ENCODE measurements at regions not wholly inside any gene's neighbourhood (a gene's known extent, or its start where the extent isn't known, plus 50 kb on each side); places are given as distances from the start of the nearest gene placed in this dataset.

DNA sequence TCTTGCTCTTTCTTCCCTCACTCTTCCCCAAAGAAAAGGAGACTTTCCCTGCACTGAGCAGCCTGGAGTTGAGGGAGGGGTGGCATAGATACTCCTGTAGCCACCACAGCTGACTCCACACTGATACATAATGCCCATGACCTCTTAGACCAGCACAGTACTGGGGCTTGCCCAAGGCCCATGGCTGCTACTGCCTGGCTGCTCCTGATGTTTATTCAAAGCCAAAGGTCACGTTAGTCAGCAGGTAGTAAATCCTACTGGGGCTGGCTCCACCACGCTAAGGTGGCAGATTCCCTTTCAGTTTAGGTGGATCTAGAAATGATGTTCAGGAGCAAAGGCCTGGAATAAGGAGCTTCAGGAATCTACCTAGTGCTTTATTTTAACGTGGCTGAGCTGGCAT is 212.7 kb downstream of the C3orf38 start:
- intact Hi-C loops (cut with DNase I) = no loop called here
- no peaks in the 10 kb centered on the region for H3K27me3 ChIP-seq (ENCODE audit: low read depth)
- TF ChIP-seq, protein P1, sequence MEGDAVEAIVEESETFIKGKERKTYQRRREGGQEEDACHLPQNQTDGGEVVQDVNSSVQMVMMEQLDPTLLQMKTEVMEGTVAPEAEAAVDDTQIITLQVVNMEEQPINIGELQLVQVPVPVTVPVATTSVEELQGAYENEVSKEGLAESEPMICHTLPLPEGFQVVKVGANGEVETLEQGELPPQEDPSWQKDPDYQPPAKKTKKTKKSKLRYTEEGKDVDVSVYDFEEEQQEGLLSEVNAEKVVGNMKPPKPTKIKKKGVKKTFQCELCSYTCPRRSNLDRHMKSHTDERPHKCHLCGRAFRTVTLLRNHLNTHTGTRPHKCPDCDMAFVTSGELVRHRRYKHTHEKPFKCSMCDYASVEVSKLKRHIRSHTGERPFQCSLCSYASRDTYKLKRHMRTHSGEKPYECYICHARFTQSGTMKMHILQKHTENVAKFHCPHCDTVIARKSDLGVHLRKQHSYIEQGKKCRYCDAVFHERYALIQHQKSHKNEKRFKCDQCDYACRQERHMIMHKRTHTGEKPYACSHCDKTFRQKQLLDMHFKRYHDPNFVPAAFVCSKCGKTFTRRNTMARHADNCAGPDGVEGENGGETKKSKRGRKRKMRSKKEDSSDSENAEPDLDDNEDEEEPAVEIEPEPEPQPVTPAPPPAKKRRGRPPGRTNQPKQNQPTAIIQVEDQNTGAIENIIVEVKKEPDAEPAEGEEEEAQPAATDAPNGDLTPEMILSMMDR (IDR thresholded peaks at IDR 0.05) = no peak

DNA sequence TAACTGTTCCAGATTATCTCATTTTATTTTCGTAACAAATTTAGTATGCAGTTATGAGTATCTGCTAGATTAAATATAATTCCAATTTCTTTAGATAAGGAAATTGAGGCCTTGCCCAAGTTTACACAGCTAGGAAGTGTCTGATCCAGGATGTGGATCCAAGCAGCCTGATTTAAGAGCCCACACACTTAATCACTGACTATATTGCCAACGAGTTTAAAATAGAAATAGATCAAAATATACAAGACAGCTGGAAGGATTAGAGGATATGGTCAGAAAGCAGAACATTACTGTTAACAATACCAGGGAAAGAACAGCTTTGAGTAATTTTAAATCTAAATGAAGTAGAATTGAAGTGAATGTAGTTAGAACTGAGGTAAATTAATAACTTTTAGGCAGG is 215.2 kb downstream of the C3orf38 start:
- intact Hi-C loops (cut with DNase I) = no loop called here
- H3K27ac ChIP-seq = no peak overlapping the region
- H3K4me3 ChIP-seq = no peak overlapping the region
- TF ChIP-seq, protein P1 (IDR thresholded peaks at IDR 0.05) = no peak
- no peaks in the 10 kb centered on the region for H3K4me1 ChIP-seq
- H3K9me3 ChIP-seq = peaks cover 2% of the 10 kb centered on the region
- no peaks in the 10 kb centered on the region for H3K36me3 ChIP-seq
- DNase-seq (no peak), ATAC-seq (no peak)
- no peaks in the 10 kb centered on the region for H3K27me3 ChIP-seq (ENCODE audit: low read depth)

More for the DNA sequence above, 212.7 kb downstream of the C3orf38 start:
- no peak overlapping the region for H3K4me3 ChIP-seq
- H3K9me3 ChIP-seq = peaks cover 2% of the 10 kb centered on the region
- H3K27ac ChIP-seq = no peak overlapping the region
- ATAC-seq = no peak
- DNase-seq = no peak
- no peaks in the 10 kb centered on the region for H3K4me1 ChIP-seq
- H3K36me3 ChIP-seq = no peaks in the 10 kb centered on the region

DNA sequence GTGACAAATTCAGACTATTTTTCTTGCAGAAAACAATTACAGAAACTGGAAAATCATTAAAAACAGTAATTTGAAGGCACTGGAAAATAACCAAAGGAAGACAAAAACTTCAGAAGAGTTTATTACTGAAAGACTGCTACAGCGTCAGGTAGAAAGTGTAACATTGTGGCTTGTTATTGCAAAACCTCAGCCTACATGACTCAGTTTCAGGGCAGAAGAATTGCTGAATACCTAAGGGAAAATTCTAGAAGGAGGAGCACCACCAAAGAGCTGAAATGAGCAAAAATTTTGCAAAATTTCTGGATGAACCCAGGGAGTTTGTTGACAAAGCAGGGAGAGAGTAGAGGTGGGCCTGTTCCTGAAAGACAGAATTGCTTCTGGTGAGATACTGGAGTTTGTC is 219.6 kb downstream of the C3orf38 start:
- Histone ChIP-seq H3K36me3 (no peaks in the 10 kb centered on the region), H3K27ac (no peak overlapping the region), H3K27me3 (ENCODE audit: low read depth) (no peaks in the 10 kb centered on the region), H3K9me3 (peaks cover 5% of the 10 kb centered on the region), H3K4me3 (no peak overlapping the region), H3K4me1 (no peaks in the 10 kb centered on the region)
- ATAC-seq = no peak
- intact Hi-C loops (cut with DNase I) = no loop called here
- TF ChIP-seq, protein P1 (IDR thresholded peaks at IDR 0.05) = no peak
- DNase-seq = no peak

DNA sequence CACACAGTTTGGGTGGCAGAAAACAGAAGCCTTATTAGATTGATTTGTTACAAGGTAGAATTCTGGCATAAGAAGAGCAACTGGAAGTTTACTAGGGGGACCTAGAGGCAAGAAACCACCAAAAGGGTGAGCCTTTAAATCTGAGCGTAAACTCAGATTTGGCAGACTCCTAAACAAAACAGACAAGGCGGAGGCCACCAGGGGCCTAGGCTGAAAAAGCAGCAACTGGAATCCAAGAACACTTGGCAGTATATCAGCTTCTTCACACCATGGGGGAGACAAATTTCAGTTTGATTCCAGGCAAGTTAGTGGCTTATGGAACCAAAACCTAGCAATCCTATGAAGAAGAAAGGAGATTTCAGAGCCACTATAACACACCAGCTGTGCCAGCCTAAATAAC is 220.0 kb downstream of the C3orf38 start:
- ATAC-seq (no peak), DNase-seq (no peak)
- Histone ChIP-seq H3K9me3 (peaks cover 5% of the 10 kb centered on the region), H3K27ac (no peak overlapping the region), H3K4me1 (no peaks in the 10 kb centered on the region), H3K36me3 (no peaks in the 10 kb centered on the region), H3K4me3 (no peak overlapping the region), H3K27me3 (ENCODE audit: low read depth) (no peaks in the 10 kb centered on the region)
- TF ChIP-seq, protein P1 (IDR thresholded peaks at IDR 0.05) = no peak
- intact Hi-C loops (cut with DNase I) = no loop called here

DNA sequence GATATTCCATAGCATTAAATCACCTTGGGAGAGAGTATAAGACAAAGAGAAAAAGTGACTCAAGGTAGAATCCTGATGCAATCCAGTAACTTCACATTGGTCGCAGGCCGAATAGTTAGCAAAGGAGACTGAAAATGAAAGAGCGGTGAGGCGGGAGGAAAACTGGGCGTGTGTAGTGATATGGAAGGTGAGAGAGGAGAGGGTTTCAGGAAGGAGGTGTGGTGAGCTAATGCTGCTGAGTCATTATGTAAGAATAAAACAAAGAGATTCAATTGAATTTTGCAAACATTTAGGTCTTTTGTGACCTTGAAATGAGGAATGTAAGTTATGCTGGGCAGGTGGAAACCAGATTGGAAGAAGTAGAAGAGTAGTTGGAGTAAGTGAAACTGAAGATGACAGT is 235.3 kb downstream of the C3orf38 start:
- TF ChIP-seq, protein P1 (IDR thresholded peaks at IDR 0.05) = no peak
- Histone ChIP-seq H3K27me3 (ENCODE audit: low read depth) (no peaks in the 10 kb centered on the region), H3K27ac (no peak overlapping the region), H3K9me3 (no peaks in the 10 kb centered on the region), H3K4me1 (no peaks in the 10 kb centered on the region), H3K4me3 (no peak overlapping the region), H3K36me3 (no peaks in the 10 kb centered on the region)
- DNase-seq (no peak), ATAC-seq (no peak)
- intact Hi-C loops (cut with DNase I) = no loop called here

DNA sequence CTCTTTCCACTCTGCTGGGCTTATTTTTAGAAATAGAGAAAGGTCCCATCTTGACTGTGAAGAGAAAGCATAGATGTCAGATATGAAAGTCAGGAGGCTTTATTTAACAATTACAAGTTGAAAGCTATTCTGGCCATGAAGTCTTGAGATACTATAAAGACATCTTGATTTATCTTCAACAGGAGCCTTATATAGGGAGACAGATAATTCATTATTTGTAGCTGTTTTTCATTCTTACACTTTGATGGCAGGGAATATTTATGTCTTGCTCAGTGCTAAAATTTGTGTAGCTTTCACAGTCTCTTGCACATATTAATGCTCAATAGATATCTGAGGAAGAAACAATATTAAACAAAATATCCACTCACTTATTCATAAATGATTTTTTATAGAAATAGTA is 248.8 kb downstream of the C3orf38 start:
- Histone ChIP-seq H3K36me3 (no peaks in the 10 kb centered on the region), H3K27me3 (ENCODE audit: low read depth) (no peaks in the 10 kb centered on the region), H3K27ac (no peak overlapping the region), H3K9me3 (no peaks in the 10 kb centered on the region), H3K4me1 (no peaks in the 10 kb centered on the region), H3K4me3 (no peak overlapping the region)
- TF ChIP-seq, protein P1 (IDR thresholded peaks at IDR 0.05) = no peak
- ATAC-seq (no peak), DNase-seq (no peak)
- intact Hi-C loops (cut with DNase I) = no loop called here

Data from lower lobe of right lung (tissue), 2 donors.